HepG2 (cell line): ENCODE measurements at regions not wholly inside any gene's neighbourhood (a gene's known extent, or its start where the extent isn't known, plus 50 kb on each side); places are given as distances from the start of the nearest gene placed in this dataset.

Experiments
- ATAC-seq: fragments of 200-7000 bp; cut with Tn5 transposase; 3 replicates; pipeline ENCODE4 v1.9.1; 2020; ENCODE audit warnings: mild to moderate bottlenecking, moderate library complexity
- BruUV-seq: library from RNA; stranded (reverse); fragments of 400-500 nt; replicated peaks from 2 replicates; lab custom pipeline; 2021; lab: Mats Ljungman, UMichigan
- CTCF ChIA-PET: fragments of 300-600 bp; formaldehyde crosslinking; extraction: SDS; loops from one replicate; lab custom pipeline; 2021; ENCODE audit warnings: low total read pairs, inconsistent platforms, low intra/inter-chr PET ratio; lab: Yijun Ruan, JAX
- POLR2A ChIA-PET: fragments of 350-600 bp; sonication (Branson Sonifier 250); formaldehyde crosslinking; loops from one replicate; lab custom pipeline; 2020; ENCODE audit warnings: antibody characterized with exemption, inconsistent platforms; lab: Yijun Ruan, JAX
- DNase-seq: peaks from one replicate; pipeline ENCODE4 v3.0.0-alpha.2; 2015; ENCODE audit warnings: low spot score
- FAIRE-seq: peaks from 3 replicates; lab custom pipeline; 2011; peaks lifted over from hg19 to GRCh38; lab: Jason Lieb, UNC
- H2AFZ ChIP-seq: one replicate; pipeline ENCODE4 v1.6.1; 2011; ENCODE audit warnings: low read length, inconsistent platforms
- H3K27ac ChIP-seq: fragments of 300-600 bp; 3 replicates; pipeline ENCODE4 v1.8.0; 2011; ENCODE audit warnings: mixed run types, mild to moderate bottlenecking, mixed read lengths, low read length, inconsistent platforms; ENCODE audit not compliant: insufficient read depth; ENCODE audit errors: extremely low read length
- H3K27me3 ChIP-seq, 2 experiments: fragments of 200-600 bp in 1 of 2; 2 replicates in 1 of 2; 3 replicates in 1 of 2; pipeline versions ENCODE4 v1.6.0 to v1.8.0; 2011; ENCODE audit warnings: low read length in 2 of 2, mild to moderate bottlenecking in 2 of 2, moderate library complexity in 2 of 2, inconsistent platforms in 1 of 2; ENCODE audit not compliant: insufficient read depth in 2 of 2, control insufficient read depth in 1 of 2
- H3K36me3 ChIP-seq, 2 experiments: fragments of 200-600 bp in 1 of 2; replicated peaks in 1 of 2; 2 replicates in 1 of 2; 3 replicates in 1 of 2; pipeline versions ENCODE4 v1.5.1 to v1.8.0; 2011; ENCODE audit warnings: low read length in 2 of 2, inconsistent platforms in 1 of 2; ENCODE audit not compliant: insufficient read depth in 2 of 2, control insufficient read depth in 1 of 2
- H3K4me1 ChIP-seq: 2 replicates; pipeline ENCODE4 v1.5.1; 2012; ENCODE audit warnings: low read length, inconsistent platforms; ENCODE audit not compliant: insufficient read depth
- H3K4me2 ChIP-seq: 2 replicates; pipeline ENCODE4 v1.6.0; 2011; ENCODE audit warnings: low read depth, low read length, inconsistent platforms
- H3K4me3 ChIP-seq, 3 experiments: fragments of 200-600 bp in 1 of 3; sonication (generic), shearing (Covaris generic) in 1 of 3; replicated peaks in 1 of 3; 2 replicates each; pipeline ENCODE4 v1.5.1; 2011 to 2016; ENCODE audit warnings: low read length in 3 of 3, inconsistent platforms in 2 of 3, low read depth in 2 of 3, mild to moderate bottlenecking in 2 of 3, control low read depth in 1 of 3, mixed read lengths in 1 of 3; ENCODE audit not compliant: insufficient read depth in 1 of 3
- H3K79me2 ChIP-seq: one replicate; pipeline ENCODE4 v1.6.1; 2011; ENCODE audit warnings: low read length, inconsistent platforms; ENCODE audit not compliant: insufficient read depth
- H3K9ac ChIP-seq: 2 replicates; pipeline ENCODE4 v1.6.0; 2011; ENCODE audit warnings: mild to moderate bottlenecking, low read depth, low read length, inconsistent platforms; ENCODE audit not compliant: insufficient read depth
- H3K9me3 ChIP-seq: 2 replicates; pipeline ENCODE4 v1.5.1; 2012; ENCODE audit warnings: mild to moderate bottlenecking, low read length
- H4K20me1 ChIP-seq: 2 replicates; pipeline ENCODE4 v1.6.0; 2011; ENCODE audit warnings: inconsistent platforms, mild to moderate bottlenecking, low read length, moderate library complexity; ENCODE audit not compliant: insufficient read depth
- ARID5B ChIP-seq: IDR thresholded peaks from 2 replicates; pipeline ENCODE4 v1.4.0; 2020; ENCODE audit warnings: mild to moderate bottlenecking, missing genetic modification reagents
- ATF1 ChIP-seq: IDR thresholded peaks from 2 replicates; pipeline ENCODE4 v1.6.1; 2016; ENCODE audit warnings: mild to moderate bottlenecking, control low read depth
- HIC2 ChIP-seq: sonication (generic); formaldehyde crosslinking; IDR thresholded peaks from 2 replicates; pipeline ENCODE4 v1.9.0; 2022; ENCODE audit warnings: low read depth, missing genetic modification reagents
- JUND ChIP-seq: sonication (generic); formaldehyde crosslinking; IDR thresholded peaks from 2 replicates; pipeline ENCODE4 v1.8.0; 2022; ENCODE audit warnings: mild to moderate bottlenecking, missing genetic modification reagents
- PHF21A ChIP-seq: sonication (generic); formaldehyde crosslinking; IDR thresholded peaks from 2 replicates; pipeline ENCODE4 v1.5.0; 2020; ENCODE audit warnings: mild to moderate bottlenecking, missing genetic modification reagents
- PHF8 ChIP-seq: sonication (generic); formaldehyde crosslinking; IDR thresholded peaks from 2 replicates; pipeline ENCODE4 v1.5.0; 2020; ENCODE audit warnings: missing genetic modification reagents
- PPARG ChIP-seq: conservative IDR thresholded peaks from 2 replicates; pipeline ENCODE4 v1.6.1; 2016; ENCODE audit warnings: missing biosample characterization, missing genetic modification reagents
- U2AF2 ChIP-seq: fragments of 200-400 bp; formaldehyde crosslinking; IDR thresholded peaks from 2 replicates; pipeline ENCODE4 v1.6.1; 2017; ENCODE audit warnings: low read depth, mild to moderate bottlenecking, low read length
- ZFP90 ChIP-seq: sonication (generic); formaldehyde crosslinking; IDR thresholded peaks from 2 replicates; pipeline ENCODE4 v1.8.0; 2022; ENCODE audit warnings: missing genetic modification reagents, mild to moderate bottlenecking, inconsistent platforms, borderline replicate concordance
- ZMYM3 ChIP-seq: sonication (generic); formaldehyde crosslinking; IDR thresholded peaks from 2 replicates; pipeline ENCODE4 v1.5.1; 2020; ENCODE audit warnings: mild to moderate bottlenecking, missing genetic modification reagents
- ZNF740 ChIP-seq: sonication (generic); formaldehyde crosslinking; IDR thresholded peaks from 2 replicates; pipeline ENCODE4 v1.4.0; 2020; ENCODE audit warnings: missing genetic modification reagents
- ZNF75D ChIP-seq: sonication (generic); formaldehyde crosslinking; IDR thresholded peaks from 2 replicates; pipeline ENCODE4 v1.8.1; 2023; ENCODE audit warnings: missing genetic modification reagents, mild to moderate bottlenecking, borderline replicate concordance
- WGBS: methylation state at CpG from one replicate; pipeline ENCODE4 v1.1.6; 2017; ENCODE audit warnings: low lambda C conversion rate; 5-methylcytosine and 5-hydroxymethylcytosine counted together
- in situ Hi-C: cut with HindIII; loops from 2 replicates; pipeline ENCODE4 v1.10.0; 2017; ENCODE audit warnings: low pct_unique_long_range_greater_than_20kb; ENCODE audit not compliant: extremely low pct_ligation_motif_present
- intact Hi-C: fragments of 100-400 bp; cut with micrococcal nuclease; formaldehyde crosslinking; loops from one replicate; pipeline ENCODE4 v1.10.0; 2022; ENCODE audit not compliant: unreplicated experiment

- TF ChIP-seq HIC2 (CRISPR knock-in tag): no peak
- no peak for TF ChIP-seq ZMYM3
- no peak for TF ChIP-seq PHF21A
- no peak for TF ChIP-seq ZNF740
Observed at GRCh38 chr17:10920558-10921108, 82.7 kb upstream of the PIRT start (continued).

GRCh38 chr17:10907370-10907769, 69.5 kb upstream of the PIRT start:
- intact Hi-C loops: no loop called here
- FAIRE-seq: no peak
- Histone ChIP-seq H3K4me2 (no peak overlapping the region), H3K9me3 (no peaks in the 10 kb centered on the region), H3K4me3 (no peak overlapping the region)
- no TSS peak for BruUV-seq
- no peak for TF ChIP-seq PPARG (CRISPR knock-in tag)
- TF ChIP-seq, all 625 proteins: peak for 0
- Histone ChIP-seq H4K20me1 (no peaks in the 10 kb centered on the region), H3K4me1 (no peaks in the 10 kb centered on the region), H3K27me3 (no peaks in the 10 kb centered on the region), H3K9ac (no peak overlapping the region), H2AFZ (no peak overlapping the region), H3K79me2 (no peaks in the 10 kb centered on the region), H3K36me3 (no peaks in the 10 kb centered on the region), H3K27ac (no peak overlapping the region)
- CTCF ChIA-PET: no interaction called here
- WGBS: 20% methylated on average over 5 of the region's 7 CpGs
- no peak for DNase-seq
- ATAC-seq: no peak
- in situ Hi-C loops: no loop called here
- POLR2A ChIA-PET: no interaction called here

GRCh38 chr17:10899281-10899680, 61.4 kb upstream of the PIRT start:
- no TSS peak for BruUV-seq
- POLR2A ChIA-PET: no interaction called here
- in situ Hi-C loops: no loop called here
- TF ChIP-seq ZNF75D (CRISPR knock-in tag) (no peak), ZFP90 (CRISPR knock-in tag) (no peak), ATF1 (no peak), U2AF2 (no peak), JUND (CRISPR knock-in tag) (no peak), ARID5B (CRISPR knock-in tag) (no peak), PHF8 (CRISPR knock-in tag) (no peak)

More at GRCh38 chr17:10899281-10899680, 61.4 kb upstream of the PIRT start:
- CTCF ChIA-PET: no interaction called here
- Histone ChIP-seq H3K27me3 (no peaks in the 10 kb centered on the region; a peak in 1 of 5 replicates), H2AFZ (no peak overlapping the region), H3K36me3 (no peaks in the 10 kb centered on the region), H3K9me3 (no peaks in the 10 kb centered on the region), H4K20me1 (no peaks in the 10 kb centered on the region), H3K79me2 (no peaks in the 10 kb centered on the region), H3K4me3 (no peak overlapping the region), H3K9ac (no peak overlapping the region), H3K4me1 (no peaks in the 10 kb centered on the region), H3K4me2 (no peak overlapping the region), H3K27ac (no peak overlapping the region)
- DNase-seq (no peak), FAIRE-seq (no peak), ATAC-seq (no peak)
- intact Hi-C loops: no loop called here
